NOMO-1 treated with DMSO at 0.1 percent for 48 hours (cell line): ENCODE measurements at regions not wholly inside any gene's neighbourhood (a gene's known extent, or its start where the extent isn't known, plus 50 kb on each side); places are given as distances from the start of the nearest gene placed in this dataset.

Source experiments
- DNase-seq: peaks from one replicate; lab custom pipeline; 2025; ENCODE audit not compliant: unreplicated experiment; lab: John Stamatoyannopoulos, UW

DNA sequence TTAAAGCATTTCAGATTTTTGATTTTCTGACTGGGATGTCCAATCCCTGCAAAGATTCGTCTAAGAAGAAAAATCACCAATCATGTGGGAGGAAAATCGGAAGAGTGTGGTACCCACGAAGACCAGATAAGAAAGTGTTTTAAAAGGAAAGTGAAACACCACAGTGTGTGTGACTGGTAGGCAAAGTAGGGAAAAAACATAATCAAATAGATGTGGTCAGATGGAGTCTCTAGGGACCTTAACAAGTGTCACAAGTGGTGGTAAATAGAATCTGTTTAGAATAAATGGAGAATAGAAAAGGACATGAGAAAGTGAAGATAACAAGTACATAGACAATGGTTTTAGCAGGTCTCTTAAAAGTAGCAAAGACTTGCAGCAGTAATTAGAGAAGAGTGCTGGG is 154.6 kb downstream of the SLC30A10 start:
- DNase-seq, result no peak

- no peak for DNase-seq
Measured at GRCh38 chr1:219773110-219773509, 155.2 kb downstream of the SLC30A10 start.

DNA sequence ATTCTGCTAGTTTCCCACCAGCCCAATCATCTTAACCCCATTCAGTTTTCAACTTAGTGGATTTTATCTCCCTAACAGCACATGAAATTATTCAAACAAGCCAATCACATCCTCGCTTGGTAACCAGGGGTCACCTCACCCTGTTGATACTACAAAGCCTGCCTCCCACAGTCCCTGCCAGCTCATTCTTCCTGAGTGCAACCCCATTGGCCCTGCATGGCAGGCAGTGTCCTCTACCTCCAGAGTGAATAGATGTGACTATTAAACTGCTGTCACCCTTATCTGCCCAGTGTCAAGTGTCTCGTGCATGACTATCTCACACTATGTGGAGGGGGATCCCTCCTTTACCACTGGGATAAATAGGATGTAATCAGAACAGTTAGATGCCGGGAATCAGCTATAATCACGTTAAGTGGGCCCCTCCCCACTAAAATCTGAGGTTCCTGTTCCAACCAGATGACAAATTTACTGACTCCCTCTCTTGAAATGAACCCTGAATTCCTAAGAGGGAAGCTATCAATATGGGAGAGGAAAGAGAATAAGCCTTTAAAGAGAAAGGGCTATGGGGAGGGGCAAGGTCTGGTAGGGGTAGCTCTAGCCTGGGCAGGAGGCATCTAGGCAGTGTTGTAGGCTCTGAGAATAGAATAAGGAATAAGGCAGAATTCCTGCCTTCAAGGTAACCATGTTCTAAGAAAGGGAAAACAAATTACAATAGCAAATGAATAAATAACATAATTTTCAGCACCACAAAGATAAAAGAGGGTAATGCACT is 155.9 kb downstream of the SLC30A10 start:
- DNase-seq, result no peak

GRCh38 chr1:219771080-219771479 is 157.3 kb downstream of the SLC30A10 start:
- no peak for DNase-seq

- DNase-seq, result no peak
Measured at GRCh38 chr1:219763321-219763720, 150.4 kb upstream of the ZC3H11B start.

DNA sequence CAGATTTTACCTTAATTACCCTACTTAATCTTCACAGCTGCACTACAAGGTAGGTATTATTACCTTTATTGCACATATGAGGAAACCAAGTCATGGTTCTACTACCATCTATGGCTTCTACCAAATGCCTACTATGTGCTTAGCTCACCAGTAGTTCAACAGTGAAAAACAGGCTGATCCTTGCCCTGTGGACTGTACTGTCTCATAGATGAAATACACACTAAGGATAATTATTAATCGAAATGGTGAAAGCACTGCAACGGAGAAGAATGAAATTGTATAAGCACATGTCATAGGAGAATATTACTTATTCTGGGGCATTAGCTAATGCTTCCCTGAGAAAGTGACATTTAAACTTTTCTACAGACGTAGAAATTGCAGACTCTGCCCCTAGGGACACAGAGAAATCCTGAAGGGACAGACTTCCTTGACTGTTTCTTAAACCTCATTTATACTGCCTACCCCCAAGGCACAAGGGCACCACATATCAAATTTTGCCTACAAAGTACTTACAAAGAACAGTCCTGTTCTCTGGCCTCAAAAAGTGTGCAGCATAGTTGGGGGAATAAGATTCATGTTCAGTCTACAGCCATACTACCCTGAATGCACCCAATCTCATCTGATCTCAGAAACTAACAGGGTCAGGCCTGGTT is 148.4 kb upstream of the ZC3H11B start:
- DNase-seq, result no peak

DNA sequence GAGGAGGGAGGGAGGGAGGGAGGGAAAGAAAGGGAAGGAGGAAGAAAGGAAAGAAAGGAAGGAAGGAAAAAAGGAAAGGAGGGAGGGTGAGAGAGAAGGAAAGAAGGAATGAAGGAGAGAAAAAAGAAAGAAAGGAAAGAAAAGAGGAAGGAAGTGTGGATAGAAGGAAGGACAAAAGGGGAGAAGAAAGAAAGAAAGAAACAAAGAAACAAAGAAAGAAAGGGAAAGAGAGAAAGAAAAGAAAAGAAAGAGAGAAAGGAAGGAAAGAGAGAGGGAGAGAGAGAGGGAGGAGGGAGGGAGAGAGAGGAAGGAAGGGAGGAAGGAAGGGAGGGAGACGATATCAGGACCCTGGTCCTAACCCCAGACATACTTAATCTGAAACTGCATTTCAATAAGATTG is 146.2 kb upstream of the ZC3H11B start:
- no peak for DNase-seq

DNA sequence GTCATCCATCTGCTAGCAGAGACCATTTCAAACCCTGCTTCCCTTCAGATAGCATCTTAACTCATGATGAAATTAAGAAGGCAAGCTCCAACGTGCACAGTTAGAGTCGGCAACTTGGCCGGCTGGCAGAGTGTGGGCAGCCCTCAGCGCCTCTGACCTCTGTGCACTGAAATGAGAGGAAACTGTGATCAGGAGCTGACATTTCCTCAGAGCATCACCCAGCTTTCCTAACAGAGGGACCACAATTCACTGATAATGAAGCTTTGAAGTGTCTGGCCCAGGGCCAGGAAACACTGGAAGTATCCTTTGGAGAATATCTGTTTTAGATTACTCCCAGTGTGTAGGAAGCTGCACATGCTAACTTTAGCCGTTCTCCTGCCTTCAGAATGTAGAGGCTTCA is 145.0 kb upstream of the ZC3H11B start:
- DNase-seq, result no peak

- DNase-seq, result no peak
Measured at GRCh38 chr1:219755234-219755633, 142.3 kb upstream of the ZC3H11B start.

GRCh38 chr1:219754767-219755166 is 141.9 kb upstream of the ZC3H11B start:
- no peak for DNase-seq

DNA sequence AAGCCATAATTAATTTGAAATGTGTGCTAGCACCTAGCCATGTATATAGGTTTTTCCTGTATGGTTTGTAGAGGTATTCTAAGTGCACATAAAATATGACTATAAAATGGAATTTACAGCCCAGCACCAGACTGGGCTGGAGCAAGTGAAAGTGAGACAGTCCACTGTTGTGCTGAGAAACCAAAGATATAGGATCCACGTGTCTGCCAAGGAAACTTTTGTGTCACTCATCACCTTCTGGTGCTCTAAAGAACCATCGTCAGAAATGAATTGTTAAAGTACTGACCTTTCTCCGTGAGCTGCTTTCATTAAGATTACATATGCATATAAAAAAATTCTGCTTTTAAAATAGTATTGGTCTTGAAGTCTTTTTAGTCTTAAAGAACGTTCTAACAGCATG is 141.0 kb upstream of the ZC3H11B start:
- DNase-seq, result no peak

- no peak for DNase-seq
Measured at GRCh38 chr1:219752645-219753044, 139.7 kb upstream of the ZC3H11B start.

- no peak for DNase-seq
Measured at GRCh38 chr1:219751870-219752507, 139.1 kb upstream of the ZC3H11B start.

DNA sequence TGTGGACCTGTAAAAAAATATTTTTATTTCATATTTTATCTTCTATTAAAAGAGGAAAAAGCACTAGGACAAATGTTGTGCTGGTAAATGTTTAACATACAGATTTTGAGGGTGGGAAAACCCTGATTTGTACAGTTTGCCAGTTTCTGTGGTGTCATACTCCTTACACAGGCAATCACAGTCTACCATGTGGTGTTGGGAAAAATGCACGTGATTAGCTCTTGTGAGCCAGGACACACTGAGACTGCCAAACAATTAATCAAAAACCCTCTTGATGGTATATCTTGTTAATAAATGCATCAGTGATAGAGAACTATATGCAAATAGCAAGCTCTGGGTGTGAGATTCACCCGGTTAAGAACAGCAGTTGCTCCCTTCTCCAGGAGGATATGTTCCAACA is 136.5 kb upstream of the ZC3H11B start:
- DNase-seq, result no peak

GRCh38 chr1:219746141-219746540 is 133.2 kb upstream of the ZC3H11B start:
- DNase-seq, result no peak

DNA sequence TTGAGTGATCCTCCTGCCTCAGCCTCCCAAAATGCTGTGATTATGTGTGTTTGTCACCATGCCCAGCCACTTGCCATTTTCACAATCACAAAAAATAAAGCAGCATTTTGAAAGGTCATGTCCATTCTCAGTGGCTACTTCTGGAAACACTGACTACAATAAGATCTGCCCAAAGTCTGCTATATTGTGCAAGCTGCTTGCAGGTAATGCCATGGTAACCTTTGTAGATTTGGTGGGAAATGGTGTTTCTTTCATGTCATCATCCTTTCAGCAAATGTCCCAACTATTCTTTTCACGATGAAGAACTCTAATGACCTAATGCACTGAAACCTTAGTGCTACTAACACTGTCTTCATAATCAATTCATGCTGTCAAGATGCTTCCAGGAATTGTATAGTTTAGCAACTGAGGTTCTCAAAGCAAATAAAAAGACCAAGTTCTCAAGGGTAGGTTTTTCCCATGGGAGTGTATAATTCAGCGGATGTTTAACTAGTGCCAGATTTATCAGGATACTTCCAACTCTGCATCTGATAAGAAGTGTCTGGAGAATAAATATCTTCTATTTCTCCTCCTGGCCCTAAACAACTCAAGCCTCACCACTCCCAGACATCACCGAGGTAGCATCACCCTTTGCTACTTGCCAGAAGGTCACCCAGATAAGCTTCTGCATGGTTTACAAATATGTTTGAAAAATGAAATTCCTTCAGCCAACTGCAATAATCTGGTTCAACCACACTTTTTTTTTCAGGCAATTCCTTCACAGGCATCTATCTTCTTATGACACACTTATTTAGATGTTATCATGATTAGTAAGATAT is 132.0 kb upstream of the ZC3H11B start:
- no peak for DNase-seq

DNA sequence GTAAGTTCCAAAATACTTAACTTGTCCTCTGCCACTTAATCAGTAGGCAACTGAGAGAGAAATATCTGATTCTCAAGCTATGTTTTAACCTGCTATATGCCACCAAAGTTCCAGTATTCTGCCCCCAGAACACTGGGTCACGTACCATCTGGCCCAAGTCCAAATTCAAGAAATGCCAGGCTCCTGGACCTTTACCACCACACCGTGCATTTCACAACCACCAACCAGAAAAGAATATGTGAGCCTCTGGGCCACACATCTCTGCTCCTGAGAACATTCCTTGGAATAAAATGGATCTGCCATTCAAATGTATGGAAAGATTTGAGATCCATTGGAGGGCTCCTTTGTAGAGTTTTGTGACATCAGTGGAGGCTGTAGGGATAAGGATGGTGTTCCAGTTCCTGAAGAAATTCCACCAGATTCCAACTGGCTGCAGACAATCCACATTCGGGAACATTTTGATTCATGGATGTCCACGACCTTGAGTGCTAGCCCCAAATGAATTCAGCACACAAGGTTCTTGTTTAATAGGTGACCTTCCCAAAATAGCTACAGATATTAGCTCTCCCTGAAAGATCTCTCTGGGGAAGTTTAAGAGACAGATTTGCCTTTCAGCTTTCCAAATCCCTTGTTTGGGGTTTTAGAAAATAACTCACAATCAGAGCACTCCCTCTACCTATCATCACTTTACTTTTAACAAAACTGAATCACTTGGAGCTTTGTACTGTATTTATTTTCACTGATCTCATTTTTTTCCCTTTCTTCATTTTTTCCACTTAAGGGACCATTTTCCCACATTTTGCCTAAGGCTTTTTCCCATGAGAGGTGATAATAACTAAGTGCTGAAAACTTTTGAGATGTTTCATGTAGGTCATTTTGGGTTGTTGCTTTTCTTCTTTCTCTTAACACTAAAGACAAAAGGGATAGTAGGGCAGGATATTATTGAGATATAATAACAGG is 128.4 kb upstream of the ZC3H11B start:
- no peak for DNase-seq

- no peak for DNase-seq
Measured at GRCh38 chr1:219733511-219734174, 120.7 kb upstream of the ZC3H11B start.

GRCh38 chr1:219732814-219733491 is 120.0 kb upstream of the ZC3H11B start:
- DNase-seq, result no peak
